ENCODE measurements at regions not wholly inside any gene's neighbourhood (a gene's known extent, or its start where the extent isn't known, plus 50 kb on each side); places are given as distances from the start of the nearest gene placed in this dataset.

GRCh38 chr21:16965424-16965823, 547.4 kb upstream of the CXADR start:
- no peak overlapping the region for H3K4me3 ChIP-seq (ENCODE audit: low read depth, low read length)
- no peak for DNase-seq (ENCODE audit: low read depth)
- TF ChIP-seq CTCF (IDR thresholded peaks at IDR 0.05; ENCODE audit: insufficient read depth, low read length): no peak

- H3K4me3 ChIP-seq (ENCODE audit: low read depth, low read length): no peak overlapping the region
- TF ChIP-seq CTCF (IDR thresholded peaks at IDR 0.05; ENCODE audit: insufficient read depth, low read length): no peak
- no peak for DNase-seq (ENCODE audit: low read depth)
These were observed 544.4 kb upstream of the CXADR start for GRCh38 chr21:16968436-16968835.

- no peak for TF ChIP-seq CTCF (IDR thresholded peaks at IDR 0.05; ENCODE audit: insufficient read depth, low read length)
These were observed 543.2 kb upstream of the CXADR start for GRCh38 chr21:16969636-16970035.

GRCh38 chr21:16974060-16974459, 538.8 kb upstream of the CXADR start:
- no peak for TF ChIP-seq CTCF (IDR thresholded peaks at IDR 0.05; ENCODE audit: insufficient read depth, low read length)
- no peak for DNase-seq (ENCODE audit: low read depth)
- no peak overlapping the region for H3K4me3 ChIP-seq (ENCODE audit: low read depth, low read length)

More at GRCh38 chr21:16969636-16970035, 543.2 kb upstream of the CXADR start:
- H3K4me3 ChIP-seq (ENCODE audit: low read depth, low read length): no peak overlapping the region
- no peak for DNase-seq (ENCODE audit: low read depth)

- TF ChIP-seq CTCF (IDR thresholded peaks at IDR 0.05; ENCODE audit: insufficient read depth, low read length): no peak
- no peak for DNase-seq (ENCODE audit: low read depth)
- H3K4me3 ChIP-seq (ENCODE audit: low read depth, low read length): no peak overlapping the region
These were observed 536.6 kb upstream of the CXADR start for GRCh38 chr21:16976193-16976592.

- DNase-seq (ENCODE audit: low read depth): no peak
- no peak for TF ChIP-seq CTCF (IDR thresholded peaks at IDR 0.05; ENCODE audit: insufficient read depth, low read length)
These were observed 534.4 kb upstream of the CXADR start for GRCh38 chr21:16978309-16978895.

GRCh38 chr21:16979574-16979973, 533.3 kb upstream of the CXADR start:
- no peak for TF ChIP-seq CTCF (IDR thresholded peaks at IDR 0.05; ENCODE audit: insufficient read depth, low read length)
- H3K4me3 ChIP-seq (ENCODE audit: low read depth, low read length): no peak overlapping the region
- DNase-seq (ENCODE audit: low read depth): no peak

More at GRCh38 chr21:16978309-16978895, 534.4 kb upstream of the CXADR start:
- no peak overlapping the region for H3K4me3 ChIP-seq (ENCODE audit: low read depth, low read length)
